HepG2 (cell line): ENCODE measurements at regions not wholly inside any gene's neighbourhood (a gene's known extent, or its start where the extent isn't known, plus 50 kb on each side); places are given as distances from the start of the nearest gene placed in this dataset.

Experiments used
- ATAC-seq: fragments of 200-7000 bp; cut with Tn5 transposase; 3 replicates; pipeline ENCODE4 v1.9.1; 2020; ENCODE audit warnings: mild to moderate bottlenecking, moderate library complexity
- BruUV-seq: library from RNA; stranded (reverse); fragments of 400-500 nt; replicated peaks from 2 replicates; lab custom pipeline; 2021; lab: Mats Ljungman, UMichigan
- CTCF ChIA-PET: fragments of 300-600 bp; formaldehyde crosslinking; extraction: SDS; loops from one replicate; lab custom pipeline; 2021; ENCODE audit warnings: low total read pairs, inconsistent platforms, low intra/inter-chr PET ratio; lab: Yijun Ruan, JAX
- POLR2A ChIA-PET: fragments of 350-600 bp; sonication (Branson Sonifier 250); formaldehyde crosslinking; loops from one replicate; lab custom pipeline; 2020; ENCODE audit warnings: antibody characterized with exemption, inconsistent platforms; lab: Yijun Ruan, JAX
- DNase-seq: peaks from one replicate; pipeline ENCODE4 v3.0.0-alpha.2; 2015; ENCODE audit warnings: low spot score
- FAIRE-seq: peaks from 3 replicates; lab custom pipeline; 2011; peaks lifted over from hg19 to GRCh38; lab: Jason Lieb, UNC
- H2AFZ ChIP-seq: one replicate; pipeline ENCODE4 v1.6.1; 2011; ENCODE audit warnings: low read length, inconsistent platforms
- H3K27ac ChIP-seq: fragments of 300-600 bp; 3 replicates; pipeline ENCODE4 v1.8.0; 2011; ENCODE audit warnings: mixed run types, mild to moderate bottlenecking, mixed read lengths, low read length, inconsistent platforms; ENCODE audit not compliant: insufficient read depth; ENCODE audit errors: extremely low read length
- H3K27me3 ChIP-seq, 2 experiments: fragments of 200-600 bp in 1 of 2; 2 replicates in 1 of 2; 3 replicates in 1 of 2; pipeline versions ENCODE4 v1.6.0 to v1.8.0; 2011; ENCODE audit warnings: low read length in 2 of 2, mild to moderate bottlenecking in 2 of 2, moderate library complexity in 2 of 2, inconsistent platforms in 1 of 2; ENCODE audit not compliant: insufficient read depth in 2 of 2, control insufficient read depth in 1 of 2
- H3K36me3 ChIP-seq, 2 experiments: fragments of 200-600 bp in 1 of 2; replicated peaks in 1 of 2; 2 replicates in 1 of 2; 3 replicates in 1 of 2; pipeline versions ENCODE4 v1.5.1 to v1.8.0; 2011; ENCODE audit warnings: low read length in 2 of 2, inconsistent platforms in 1 of 2; ENCODE audit not compliant: insufficient read depth in 2 of 2, control insufficient read depth in 1 of 2
- H3K4me1 ChIP-seq: 2 replicates; pipeline ENCODE4 v1.5.1; 2012; ENCODE audit warnings: low read length, inconsistent platforms; ENCODE audit not compliant: insufficient read depth
- H3K4me2 ChIP-seq: 2 replicates; pipeline ENCODE4 v1.6.0; 2011; ENCODE audit warnings: low read depth, low read length, inconsistent platforms
- H3K4me3 ChIP-seq, 3 experiments: fragments of 200-600 bp in 1 of 3; sonication (generic), shearing (Covaris generic) in 1 of 3; replicated peaks in 1 of 3; 2 replicates each; pipeline ENCODE4 v1.5.1; 2011 to 2016; ENCODE audit warnings: low read length in 3 of 3, inconsistent platforms in 2 of 3, low read depth in 2 of 3, mild to moderate bottlenecking in 2 of 3, control low read depth in 1 of 3, mixed read lengths in 1 of 3; ENCODE audit not compliant: insufficient read depth in 1 of 3
- H3K79me2 ChIP-seq: one replicate; pipeline ENCODE4 v1.6.1; 2011; ENCODE audit warnings: low read length, inconsistent platforms; ENCODE audit not compliant: insufficient read depth
- H3K9ac ChIP-seq: 2 replicates; pipeline ENCODE4 v1.6.0; 2011; ENCODE audit warnings: mild to moderate bottlenecking, low read depth, low read length, inconsistent platforms; ENCODE audit not compliant: insufficient read depth
- H3K9me3 ChIP-seq: 2 replicates; pipeline ENCODE4 v1.5.1; 2012; ENCODE audit warnings: mild to moderate bottlenecking, low read length
- H4K20me1 ChIP-seq: 2 replicates; pipeline ENCODE4 v1.6.0; 2011; ENCODE audit warnings: inconsistent platforms, mild to moderate bottlenecking, low read length, moderate library complexity; ENCODE audit not compliant: insufficient read depth
- ARID3A ChIP-seq: IDR thresholded peaks from 2 replicates; pipeline ENCODE4 v1.6.1; 2012; ENCODE audit warnings: low read depth, low read length, improper control_type of control experiment
- CREB1 ChIP-seq, 2 experiments: fragments of 450-650 bp in 1 of 2; IDR thresholded peaks; 2 replicates each; pipeline ENCODE4 v1.6.1; 2016 to 2017; ENCODE audit warnings: control low read depth in 1 of 2, mild to moderate bottlenecking in 1 of 2, missing compliant biosample characterization in 1 of 2, missing genetic modification characterization in 1 of 2
- FOSL2 ChIP-seq: sonication (generic); formaldehyde crosslinking; IDR thresholded peaks from 2 replicates; pipeline ENCODE4 v1.4.0; 2020; ENCODE audit warnings: missing genetic modification reagents
- FOXK1 ChIP-seq: sonication (generic); formaldehyde crosslinking; IDR thresholded peaks from 2 replicates; pipeline ENCODE4 v1.4.0; 2020; ENCODE audit warnings: low read depth, missing genetic modification reagents, borderline replicate concordance
- HOMEZ ChIP-seq: IDR thresholded peaks from 2 replicates; pipeline ENCODE4 v1.6.1; 2016; ENCODE audit warnings: low read depth
- KDM6A ChIP-seq: IDR thresholded peaks from 2 replicates; pipeline ENCODE4 v1.6.1; 2016; ENCODE audit warnings: low read depth
- MTERF4 ChIP-seq: sonication (generic); formaldehyde crosslinking; IDR thresholded peaks from 2 replicates; pipeline ENCODE4 v1.8.0; 2023; ENCODE audit warnings: mild to moderate bottlenecking, missing genetic modification reagents
- SKI ChIP-seq: fragments of 450-650 bp; IDR thresholded peaks from one replicate; pipeline ENCODE4 v1.6.1; 2018; ENCODE audit warnings: mild to moderate bottlenecking; ENCODE audit not compliant: partially characterized antibody
- TBP ChIP-seq: sonication (generic); formaldehyde crosslinking; IDR thresholded peaks from 2 replicates; pipeline ENCODE4 v1.5.0; 2020; ENCODE audit warnings: missing genetic modification reagents
- TSC22D2 ChIP-seq: sonication (generic); formaldehyde crosslinking; IDR thresholded peaks from 2 replicates; pipeline ENCODE4 v1.5.1; 2020; ENCODE audit warnings: missing genetic modification reagents, mild to moderate bottlenecking, borderline replicate concordance
- ZBTB3 ChIP-seq: sonication (generic); formaldehyde crosslinking; IDR thresholded peaks from 2 replicates; pipeline ENCODE4 v1.4.0; 2020; ENCODE audit warnings: low read depth, mild to moderate bottlenecking, moderate library complexity, missing genetic modification reagents, borderline replicate concordance
- ZBTB38 ChIP-seq: sonication (generic); formaldehyde crosslinking; IDR thresholded peaks from 2 replicates; pipeline ENCODE4 v1.5.1; 2020; ENCODE audit warnings: mild to moderate bottlenecking, missing genetic modification reagents
- ZNF234 ChIP-seq: sonication (generic); formaldehyde crosslinking; conservative IDR thresholded peaks from 2 replicates; pipeline ENCODE4 v1.5.1; 2020; ENCODE audit warnings: mild to moderate bottlenecking, missing genetic modification reagents
- ZNF552 ChIP-seq: sonication (generic); formaldehyde crosslinking; IDR thresholded peaks from 2 replicates; pipeline ENCODE4 v1.9.0; 2022; ENCODE audit warnings: missing genetic modification reagents, mild to moderate bottlenecking, borderline replicate concordance
- ZNF781 ChIP-seq: sonication (generic); formaldehyde crosslinking; IDR thresholded peaks from 2 replicates; pipeline ENCODE4 v1.5.1; 2020; ENCODE audit warnings: borderline replicate concordance, mild to moderate bottlenecking, missing genetic modification reagents; ENCODE audit errors: not compliant biosample characterization
- ZNF891 ChIP-seq: sonication (generic); formaldehyde crosslinking; IDR thresholded peaks from 2 replicates; pipeline ENCODE4 v1.5.0; 2020; ENCODE audit warnings: mild to moderate bottlenecking, missing genetic modification reagents
- WGBS: methylation state at CpG from one replicate; pipeline ENCODE4 v1.1.6; 2017; ENCODE audit warnings: low lambda C conversion rate; 5-methylcytosine and 5-hydroxymethylcytosine counted together
- in situ Hi-C: cut with HindIII; loops from 2 replicates; pipeline ENCODE4 v1.10.0; 2017; ENCODE audit warnings: low pct_unique_long_range_greater_than_20kb; ENCODE audit not compliant: extremely low pct_ligation_motif_present
- intact Hi-C: fragments of 100-400 bp; cut with micrococcal nuclease; formaldehyde crosslinking; loops from one replicate; pipeline ENCODE4 v1.10.0; 2022; ENCODE audit not compliant: unreplicated experiment

GRCh38 chr15:48031466-48031865, 89.3 kb upstream of the SLC24A5 start:
- Histone ChIP-seq H3K4me1 (no peaks in the 10 kb centered on the region), H2AFZ (no peak overlapping the region), H3K9ac (no peak overlapping the region), H3K36me3 (no peaks in the 10 kb centered on the region), H3K27ac (no peak overlapping the region), H3K4me3 (no peak overlapping the region), H3K4me2 (no peak overlapping the region), H4K20me1 (no peaks in the 10 kb centered on the region), H3K79me2 (no peaks in the 10 kb centered on the region), H3K27me3 (no peaks in the 10 kb centered on the region), H3K9me3 (no peaks in the 10 kb centered on the region)
- ChIA-PET POLR2A (no interaction called here), CTCF (no interaction called here)
- DNase-seq (no peak), FAIRE-seq (no peak), ATAC-seq (no peak)
- BruUV-seq: no TSS peak
- no CpG with 5 or more reads among the region's 1 CpG for WGBS
- intact Hi-C loops: no loop called here
- in situ Hi-C loops: no loop called here
- TF ChIP-seq CREB1 (IDR thresholded peaks at IDR 0.05) (no peak), CREB1 (CRISPR knock-in tag; IDR thresholded peaks at IDR 0.05) (no peak), MTERF4 (CRISPR knock-in tag) (no peak), ZNF891 (CRISPR knock-in tag) (no peak), HOMEZ (no peak), ZNF234 (no peak), KDM6A (no peak), TSC22D2 (CRISPR knock-in tag) (no peak), ZNF781 (CRISPR knock-in tag) (no peak), TBP (no peak), ZBTB38 (CRISPR knock-in tag) (no peak), SKI (no peak), FOSL2 (CRISPR knock-in tag) (no peak), ZNF552 (CRISPR knock-in tag) (no peak), FOXK1 (CRISPR knock-in tag) (no peak), ARID3A (no peak), ZBTB3 (CRISPR knock-in tag) (no peak)
